CD14-positive monocyte (primary cell): ENCODE measurements at regions not wholly inside any gene's neighbourhood (a gene's known extent, or its start where the extent isn't known, plus 50 kb on each side); places are given as distances from the start of the nearest gene placed in this dataset.

Source experiments
- DNase-seq, 3 donors: peaks; one replicate each; pipeline ENCODE4 v3.0.0-alpha.2; 2011 to 2022
- H2AFZ ChIP-seq: 2 replicates; pipeline ENCODE4 v1.6.0; 2012; ENCODE audit warnings: mild to moderate bottlenecking, low read depth, low read length, inconsistent platforms; ENCODE audit not compliant: insufficient read depth, poor library complexity, severe bottlenecking
- H3K27ac ChIP-seq, 2 donors: 1 replicate in 1 of 2; 2 replicates in 1 of 2; pipeline ENCODE4 v1.5.1; 2012 to 2013; ENCODE audit warnings: low read length in 2 of 2, control low read depth in 1 of 2, inconsistent platforms in 1 of 2, low read depth in 1 of 2, mild to moderate bottlenecking in 1 of 2
- H3K27me3 ChIP-seq, 2 donors: one replicate each; pipeline versions ENCODE4 v1.6.0 to v1.6.1; 2011 to 2013; ENCODE audit warnings: low read length in 2 of 2; ENCODE audit not compliant: control insufficient read depth in 2 of 2, insufficient read depth in 2 of 2
- H3K36me3 ChIP-seq, 2 donors: replicated peaks in 1 of 2; 1 replicate in 1 of 2; 2 replicates in 1 of 2; pipeline versions ENCODE4 v1.5.1 to v1.6.1; 2012 to 2013; ENCODE audit warnings: low read length in 2 of 2, control low read depth in 1 of 2, inconsistent platforms in 1 of 2, mild to moderate bottlenecking in 1 of 2; ENCODE audit not compliant: insufficient read depth in 2 of 2, control insufficient read depth in 1 of 2
- H3K4me1 ChIP-seq, 2 donors: 1 replicate in 1 of 2; 2 replicates in 1 of 2; pipeline versions ENCODE4 v1.5.1 to v1.6.1; 2012 to 2013; ENCODE audit warnings: low read length in 2 of 2, control low read depth in 1 of 2, inconsistent platforms in 1 of 2, mild to moderate bottlenecking in 1 of 2, moderate library complexity in 1 of 2; ENCODE audit not compliant: insufficient read depth in 2 of 2, control insufficient read depth in 1 of 2
- H3K4me2 ChIP-seq: replicated peaks from 2 replicates; pipeline ENCODE3; 2012; ENCODE audit warnings: low read length, moderate library complexity, mild to moderate bottlenecking; ENCODE audit not compliant: poor library complexity, severe bottlenecking; ENCODE audit errors: extremely low read depth
- H3K4me3 ChIP-seq, 3 experiments: fragments of 200-600 bp in 1 of 3; sonication (generic) in 1 of 3; replicated peaks in 1 of 3; 1 replicate in 2 of 3; 2 replicates in 1 of 3; pipeline ENCODE4 v1.5.1; 2011 to 2013; ENCODE audit warnings: low read length in 3 of 3, mild to moderate bottlenecking in 3 of 3, control low read depth in 2 of 3, low read depth in 2 of 3, inconsistent platforms in 1 of 3, moderate library complexity in 1 of 3
- H3K79me2 ChIP-seq: 2 replicates; pipeline ENCODE4 v1.6.0; 2012; ENCODE audit warnings: mild to moderate bottlenecking, control low read depth, inconsistent platforms, low read length, moderate library complexity; ENCODE audit not compliant: insufficient read depth
- H3K9ac ChIP-seq: 2 replicates; pipeline ENCODE4 v1.6.0; 2017; ENCODE audit warnings: low read length, mild to moderate bottlenecking; ENCODE audit not compliant: insufficient read depth, poor library complexity, severe bottlenecking
- H3K9me3 ChIP-seq, 2 donors: replicated peaks in 1 of 2; 1 replicate in 1 of 2; 2 replicates in 1 of 2; pipeline versions ENCODE4 v1.5.1 to v1.6.1; 2012 to 2013; ENCODE audit warnings: low read length in 2 of 2, control low read depth in 1 of 2; ENCODE audit not compliant: control insufficient read depth in 1 of 2, insufficient read depth in 1 of 2
- H4K20me1 ChIP-seq: 2 replicates; pipeline ENCODE4 v1.6.0; 2012; ENCODE audit warnings: mild to moderate bottlenecking, low read length, control low read depth, moderate library complexity; ENCODE audit not compliant: insufficient read depth
- H3K27ac Mint-ChIP-seq, 7 donors: one replicate each; pipeline ENCODE4 v1.8.0; 2020; ENCODE audit warnings: mild to moderate bottlenecking in 7 of 7, mixed read lengths in 7 of 7, moderate library complexity in 6 of 7, inconsistent platforms in 2 of 7
- H3K27me3 Mint-ChIP-seq, 3 donors: one replicate each; pipeline ENCODE4 v1.8.0; 2021 to 2022; ENCODE audit warnings: low read depth in 3 of 3, mild to moderate bottlenecking in 3 of 3, mixed read lengths in 3 of 3, moderate library complexity in 3 of 3, inconsistent platforms in 1 of 3
- H3K36me3 Mint-ChIP-seq, 2 donors: one replicate each; pipeline ENCODE4 v1.8.0; 2020; ENCODE audit warnings: mixed read lengths in 2 of 2, inconsistent platforms in 1 of 2, mild to moderate bottlenecking in 1 of 2
- H3K4me1 Mint-ChIP-seq: one replicate; pipeline ENCODE4 v1.8.0; 2020; ENCODE audit warnings: mild to moderate bottlenecking, mixed read lengths
- H3K4me3 Mint-ChIP-seq, 2 donors: one replicate each; pipeline ENCODE4 v1.8.0; 2020; ENCODE audit warnings: mild to moderate bottlenecking in 2 of 2, mixed read lengths in 2 of 2, moderate library complexity in 1 of 2
- H3K9me3 Mint-ChIP-seq, 7 donors: one replicate each; pipeline ENCODE4 v1.8.0; 2020 to 2022; ENCODE audit warnings: mixed read lengths in 7 of 7, mild to moderate bottlenecking in 6 of 7, moderate library complexity in 6 of 7, inconsistent platforms in 2 of 7
- WGBS: methylation state at CpG from one replicate; pipeline ENCODE4 v1.1.5; 2013; ENCODE audit warnings: missing lambda C conversion rate; ENCODE audit not compliant: insufficient coverage; 5-methylcytosine and 5-hydroxymethylcytosine counted together
- intact Hi-C, 2 donors: fragments of 100-400 bp; cut with micrococcal nuclease; formaldehyde crosslinking; loops; one replicate each; pipeline versions ENCODE4 v1.15.0 to v1.15.1; 2023
- TF ChIP-seq, protein P1 (sequence below): fragments of 200-600 bp; IDR thresholded peaks from one replicate; pipeline ENCODE4 v1.8.0; 2022; ENCODE audit warnings: antibody characterized with exemption, mild to moderate bottlenecking

- Histone ChIP-seq H3K79me2 (no peaks in the 10 kb centered on the region), H3K27me3 (no peaks in the 10 kb centered on the region), H3K4me3 (no peak overlapping the region), H3K4me2 (no peak overlapping the region), H4K20me1 (no peaks in the 10 kb centered on the region), H3K4me1 (no peaks in the 10 kb centered on the region), H2AFZ (no peak overlapping the region), H3K36me3 (no peaks in the 10 kb centered on the region), H3K27ac (no peak overlapping the region), H3K9ac (no peak overlapping the region), H3K9me3 (peaks cover 3 to 7% of the 10 kb centered on the region in 2 donors)
- Mint-ChIP-seq H3K36me3 (no peaks in the 10 kb centered on the region), H3K9me3 (peaks cover 0 to 10% (median 5%) of the 10 kb centered on the region in 7 donors), H3K4me1 (no peaks in the 10 kb centered on the region), H3K27me3 (no peaks in the 10 kb centered on the region), H3K27ac (no peak overlapping the region), H3K4me3 (no peak overlapping the region)
- no peak for DNase-seq
- no CpG with 5 or more reads among the region's 1 CpG for WGBS
- intact Hi-C loops: no loop called here
- TF ChIP-seq, protein P1, sequence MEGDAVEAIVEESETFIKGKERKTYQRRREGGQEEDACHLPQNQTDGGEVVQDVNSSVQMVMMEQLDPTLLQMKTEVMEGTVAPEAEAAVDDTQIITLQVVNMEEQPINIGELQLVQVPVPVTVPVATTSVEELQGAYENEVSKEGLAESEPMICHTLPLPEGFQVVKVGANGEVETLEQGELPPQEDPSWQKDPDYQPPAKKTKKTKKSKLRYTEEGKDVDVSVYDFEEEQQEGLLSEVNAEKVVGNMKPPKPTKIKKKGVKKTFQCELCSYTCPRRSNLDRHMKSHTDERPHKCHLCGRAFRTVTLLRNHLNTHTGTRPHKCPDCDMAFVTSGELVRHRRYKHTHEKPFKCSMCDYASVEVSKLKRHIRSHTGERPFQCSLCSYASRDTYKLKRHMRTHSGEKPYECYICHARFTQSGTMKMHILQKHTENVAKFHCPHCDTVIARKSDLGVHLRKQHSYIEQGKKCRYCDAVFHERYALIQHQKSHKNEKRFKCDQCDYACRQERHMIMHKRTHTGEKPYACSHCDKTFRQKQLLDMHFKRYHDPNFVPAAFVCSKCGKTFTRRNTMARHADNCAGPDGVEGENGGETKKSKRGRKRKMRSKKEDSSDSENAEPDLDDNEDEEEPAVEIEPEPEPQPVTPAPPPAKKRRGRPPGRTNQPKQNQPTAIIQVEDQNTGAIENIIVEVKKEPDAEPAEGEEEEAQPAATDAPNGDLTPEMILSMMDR: no peak
Observed at GRCh38 chr12:71036526-71036925, 116.0 kb upstream of the PTPRR start.

DNA sequence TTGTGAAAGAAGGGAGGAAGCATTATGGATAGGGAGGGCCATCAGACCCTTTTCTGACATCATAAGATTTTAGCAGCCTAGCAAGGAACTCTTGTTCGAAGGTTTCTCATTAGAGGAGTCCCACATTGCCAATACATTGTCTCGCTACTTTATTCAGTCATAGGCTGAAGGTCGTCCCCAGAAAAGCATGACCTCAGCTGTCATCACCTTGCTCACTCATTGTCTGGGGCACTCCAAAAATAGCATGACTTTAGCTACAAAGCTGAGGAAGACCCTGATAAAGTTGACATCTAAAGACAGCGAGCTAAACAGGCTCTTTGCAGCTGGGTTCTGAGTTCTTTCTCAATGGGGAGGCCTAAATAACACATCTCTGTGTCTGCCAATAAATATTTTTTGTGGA is 112.4 kb upstream of the PTPRR start:
- Histone ChIP-seq H3K4me2 (no peak overlapping the region), H3K36me3 (no peaks in the 10 kb centered on the region), H3K9ac (no peak overlapping the region), H3K27ac (no peak overlapping the region), H3K27me3 (no peaks in the 10 kb centered on the region), H4K20me1 (no peaks in the 10 kb centered on the region), H3K4me1 (no peaks in the 10 kb centered on the region), H3K4me3 (no peak overlapping the region), H3K9me3 (no peaks in the 10 kb centered on the region), H3K79me2 (no peaks in the 10 kb centered on the region), H2AFZ (no peak overlapping the region)
- Mint-ChIP-seq H3K9me3 (peaks cover 0 to 3% (median 0%) of the 10 kb centered on the region in 7 donors), H3K27ac (no peak overlapping the region), H3K36me3 (no peaks in the 10 kb centered on the region), H3K4me1 (no peaks in the 10 kb centered on the region), H3K4me3 (no peak overlapping the region), H3K27me3 (peaks cover 0 to 2% (median 0%) of the 10 kb centered on the region in 3 donors)
- TF ChIP-seq, protein P1: no peak
- intact Hi-C loops: no loop called here
- DNase-seq: no peak
- WGBS: 82% methylated on average over 3 of the region's 4 CpGs
